Kidney (tissue), 13 donors: ENCODE measurements at regions not wholly inside any gene's neighbourhood (a gene's known extent, or its start where the extent isn't known, plus 50 kb on each side); places are given as distances from the start of the nearest gene placed in this dataset.

Experiments
- DNase-seq, 5 donors: peaks; one replicate each; pipeline ENCODE4 v3.0.0-alpha.2; 2013 to 2020
- FAIRE-seq: peaks from 2 replicates; lab custom pipeline; 2012; peaks lifted over from hg19 to GRCh38; lab: Jason Lieb, UNC
- H3K27ac ChIP-seq, 2 donors: one replicate each; pipeline ENCODE4 v1.7.0; 2013; ENCODE audit warnings: low read depth in 2 of 2, low read length in 2 of 2, inconsistent platforms in 1 of 2
- H3K27me3 ChIP-seq: one replicate; pipeline ENCODE4 v1.7.1; 2013; ENCODE audit warnings: low read length, inconsistent platforms; ENCODE audit not compliant: control insufficient read depth, insufficient read depth
- H3K36me3 ChIP-seq, 3 donors: one replicate each; pipeline versions ENCODE4 v1.7.0 to v1.7.1; 2013; ENCODE audit warnings: low read length in 3 of 3, control low read depth in 1 of 3, inconsistent platforms in 1 of 3; ENCODE audit not compliant: insufficient read depth in 3 of 3, control insufficient read depth in 2 of 3
- H3K4me1 ChIP-seq, 3 donors: one replicate each; pipeline versions ENCODE4 v1.7.0 to v1.7.1; 2013; ENCODE audit warnings: low read length in 3 of 3, inconsistent platforms in 1 of 3, low read depth in 1 of 3; ENCODE audit not compliant: control insufficient read depth in 2 of 3, insufficient read depth in 2 of 3
- H3K4me3 ChIP-seq, 3 donors: one replicate each; pipeline versions ENCODE4 v1.7.0 to v1.8.1; 2013; ENCODE audit warnings: low read length in 3 of 3, control low read depth in 1 of 3, inconsistent platforms in 1 of 3
- H3K9ac ChIP-seq, 3 donors: one replicate each; pipeline versions ENCODE4 v1.7.0 to v1.7.1; 2013; ENCODE audit warnings: low read length in 3 of 3, control low read depth in 1 of 3, inconsistent platforms in 1 of 3
- H3K9me3 ChIP-seq, 3 donors: one replicate each; pipeline versions ENCODE4 v1.7.0 to v1.7.1; 2013; ENCODE audit warnings: low read length in 3 of 3, control low read depth in 1 of 3, inconsistent platforms in 1 of 3; ENCODE audit not compliant: control insufficient read depth in 2 of 3, insufficient read depth in 1 of 3
- CTCF ChIP-seq: IDR thresholded peaks from 3 replicates; pipeline ENCODE4 v1.5.1; 2012; ENCODE audit warnings: mild to moderate bottlenecking, moderate library complexity, borderline replicate concordance; ENCODE audit not compliant: insufficient read depth; ENCODE audit errors: extremely low read depth
- intact Hi-C: fragments of 100-400 bp; cut with DNase I; formaldehyde crosslinking; loops from one replicate; pipeline ENCODE4 v1.11.1; 2022
- donor health status: control.
- donor health status: control.
- donor health status: control.
- donor health status: control.
- donor health status: control.
- donor health status: DM: yes; HTN: yes; CAD: no.
- donor health status: Normal renal cell carcinoma (clear cell type).

DNA sequence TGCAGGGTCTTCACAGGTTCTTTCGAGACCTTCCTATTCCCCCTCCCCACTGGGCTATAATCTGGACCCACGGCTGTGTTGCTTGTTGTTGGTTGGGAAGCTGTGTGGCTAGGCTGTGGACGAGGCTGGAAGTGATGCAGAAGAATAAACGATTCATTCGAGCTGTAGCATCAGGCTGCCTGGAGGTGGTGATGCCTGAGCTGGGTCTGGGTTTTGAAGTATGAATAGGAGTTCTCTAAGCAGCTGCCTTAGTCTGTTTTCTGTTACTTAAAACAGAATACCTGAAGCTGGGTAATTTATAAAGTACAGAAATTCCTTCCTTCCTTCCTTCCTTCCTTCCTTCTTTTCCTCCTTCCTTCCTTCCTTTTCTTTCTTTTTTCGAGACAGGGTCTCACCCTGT is 126.5 kb upstream of the ZEB1 start:
- H3K9ac ChIP-seq, result no peak overlapping the region
- H3K4me3 ChIP-seq, result no peak overlapping the region
- no peaks in the 10 kb centered on the region for H3K27me3 ChIP-seq
- DNase-seq, result no peak
- H3K27ac ChIP-seq, result no peak overlapping the region
- no peaks in the 10 kb centered on the region for H3K4me1 ChIP-seq
- H3K36me3 ChIP-seq, result no peaks in the 10 kb centered on the region
- no peak for FAIRE-seq
- no peak for TF ChIP-seq CTCF
- intact Hi-C loops, result no loop called here
- no peaks in the 10 kb centered on the region for H3K9me3 ChIP-seq

DNA sequence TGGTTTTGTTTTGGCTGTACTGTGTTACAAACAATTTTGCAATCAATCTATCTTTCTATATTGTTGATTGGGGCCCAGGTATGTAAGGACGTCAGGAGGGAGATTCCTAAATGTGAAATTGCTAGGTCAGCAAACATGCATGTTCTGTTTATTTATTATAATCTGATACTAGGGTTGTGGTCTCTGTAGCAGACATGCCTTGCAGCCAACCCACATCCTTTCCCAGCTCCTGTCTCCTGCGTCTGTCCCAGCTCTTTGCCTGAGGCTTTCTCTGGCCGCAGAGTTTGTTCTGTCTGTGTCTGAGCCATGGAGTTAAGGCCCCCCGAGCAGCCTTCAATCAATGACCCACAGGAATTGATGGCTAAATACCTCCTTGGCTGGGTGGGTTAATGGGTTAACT is 124.0 kb upstream of the ZEB1 start:
- no peak for TF ChIP-seq CTCF
- no peaks in the 10 kb centered on the region for H3K4me1 ChIP-seq
- DNase-seq (no peak), FAIRE-seq (no peak)
- intact Hi-C loops, result no loop called here
- H3K27ac ChIP-seq, result no peak overlapping the region
- no peak overlapping the region for H3K4me3 ChIP-seq
- H3K36me3 ChIP-seq, result no peaks in the 10 kb centered on the region
- H3K9ac ChIP-seq, result no peak overlapping the region
- no peaks in the 10 kb centered on the region for H3K27me3 ChIP-seq
- no peaks in the 10 kb centered on the region for H3K9me3 ChIP-seq

DNA sequence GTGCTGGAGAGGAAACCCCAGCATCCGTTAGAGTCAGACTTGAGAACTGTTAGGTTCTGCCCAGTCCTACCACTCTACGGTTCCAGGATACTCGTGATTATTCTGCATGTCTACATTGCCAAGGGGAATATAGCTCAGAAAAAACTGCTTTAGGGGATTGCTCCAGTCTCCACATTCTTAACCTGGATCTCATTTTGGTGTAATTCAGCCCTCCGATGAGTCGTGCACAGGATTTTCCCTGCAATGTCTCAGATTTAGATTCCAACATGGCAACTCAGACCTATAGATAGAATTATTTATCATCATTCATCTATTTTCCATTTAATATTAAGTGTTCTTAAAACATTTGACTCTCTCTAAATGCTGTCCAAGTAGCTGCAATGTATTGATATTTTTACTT is 121.1 kb upstream of the ZEB1 start:
- FAIRE-seq, result no peak
- no peaks in the 10 kb centered on the region for H3K9me3 ChIP-seq
- no peaks in the 10 kb centered on the region for H3K27me3 ChIP-seq
- no peak for TF ChIP-seq CTCF
- intact Hi-C loops, result no loop called here
- no peak overlapping the region for H3K4me3 ChIP-seq
- H3K4me1 ChIP-seq, result no peaks in the 10 kb centered on the region
- DNase-seq, result no peak
- H3K36me3 ChIP-seq, result no peaks in the 10 kb centered on the region
- no peak overlapping the region for H3K9ac ChIP-seq
- no peak overlapping the region for H3K27ac ChIP-seq

- H3K27ac ChIP-seq, result no peak overlapping the region
- H3K4me1 ChIP-seq, result no peaks in the 10 kb centered on the region
- FAIRE-seq (no peak), DNase-seq (peak in 1 of 5 donors; percentile 7)
- no peak for TF ChIP-seq CTCF
- H3K27me3 ChIP-seq, result no peaks in the 10 kb centered on the region
- H3K9me3 ChIP-seq, result no peaks in the 10 kb centered on the region
- intact Hi-C loops, result no loop called here
- H3K36me3 ChIP-seq, result no peaks in the 10 kb centered on the region
- no peak overlapping the region for H3K9ac ChIP-seq
- no peak overlapping the region for H3K4me3 ChIP-seq
Measured at GRCh38 chr10:31204090-31204489, 114.9 kb upstream of the ZEB1 start.
